ENCODE measurements at regions not wholly inside any gene's neighbourhood (a gene's known extent, or its start where the extent isn't known, plus 50 kb on each side); places are given as distances from the start of the nearest gene placed in this dataset.
"Not testable (repeated sequence)": the region's sequence is repeated elsewhere in the genome, so short reads cannot be mapped to it uniquely, and the experiment has no call there.

- no peak for TF ChIP-seq CTCF (IDR thresholded peaks at IDR 0.05; ENCODE audit: low read depth, low read length)
These were observed 159.0 kb upstream of the KCNJ15 start for GRCh38 chr21:38097789-38098188.

GRCh38 chr21:38112219-38112789, 144.5 kb upstream of the KCNJ15 start:
- no peak for TF ChIP-seq CTCF (IDR thresholded peaks at IDR 0.05; ENCODE audit: low read depth, low read length)
- H3K4me3 ChIP-seq (ENCODE audit: low read depth, low read length), result no peak overlapping the region

More at GRCh38 chr21:38097789-38098188, 159.0 kb upstream of the KCNJ15 start:
- no peak overlapping the region for H3K4me3 ChIP-seq (ENCODE audit: low read depth, low read length)

- H3K4me3 ChIP-seq (ENCODE audit: low read depth, low read length), result no peak overlapping the region
- no peak for TF ChIP-seq CTCF (IDR thresholded peaks at IDR 0.05; ENCODE audit: low read depth, low read length)
These were observed 142.0 kb upstream of the KCNJ15 start for GRCh38 chr21:38114717-38115333.

GRCh38 chr21:38115870-38116269, 140.9 kb upstream of the KCNJ15 start:
- no peak for TF ChIP-seq CTCF (IDR thresholded peaks at IDR 0.05; ENCODE audit: low read depth, low read length)
- no peak overlapping the region for H3K4me3 ChIP-seq (ENCODE audit: low read depth, low read length)

- TF ChIP-seq CTCF (IDR thresholded peaks at IDR 0.05; ENCODE audit: low read depth, low read length), result no peak
- H3K4me3 ChIP-seq (ENCODE audit: low read depth, low read length), result no peak overlapping the region
These were observed 137.0 kb upstream of the KCNJ15 start for GRCh38 chr21:38119793-38120192.

- H3K4me3 ChIP-seq (ENCODE audit: low read depth, low read length), result not testable (repeated sequence)
These were observed 136.2 kb upstream of the KCNJ15 start for GRCh38 chr21:38120679-38120983.

GRCh38 chr21:38120984-38121855, 135.6 kb upstream of the KCNJ15 start:
- TF ChIP-seq CTCF (IDR thresholded peaks at IDR 0.05; ENCODE audit: low read depth, low read length), result no peak
- no peak overlapping the region for H3K4me3 ChIP-seq (ENCODE audit: low read depth, low read length)
